ENCODE measurements at regions not wholly inside any gene's neighbourhood (a gene's known extent, or its start where the extent isn't known, plus 50 kb on each side); places are given as distances from the start of the nearest gene placed in this dataset.

GRCh38 chr2:19156646-19157045, 201.8 kb downstream of the OSR1 start:
- H3K4me3 ChIP-seq (ENCODE audit: low read depth, low read length), result no peak overlapping the region
- no peak for TF ChIP-seq CTCF (IDR thresholded peaks at IDR 0.05; ENCODE audit: insufficient read depth, low read depth, low read length, missing control alignments)
- no peak for DNase-seq (ENCODE audit: low read depth)

GRCh38 chr2:19150726-19151125, 207.7 kb downstream of the OSR1 start:
- H3K4me3 ChIP-seq (ENCODE audit: low read depth, low read length), result no peak overlapping the region
- no peak for DNase-seq (ENCODE audit: low read depth)
- no peak for TF ChIP-seq CTCF (IDR thresholded peaks at IDR 0.05; ENCODE audit: insufficient read depth, low read depth, low read length, missing control alignments)

- TF ChIP-seq CTCF (IDR thresholded peaks at IDR 0.05; ENCODE audit: insufficient read depth, low read depth, low read length, missing control alignments), result no peak
- no peak overlapping the region for H3K4me3 ChIP-seq (ENCODE audit: low read depth, low read length)
- no peak for DNase-seq (ENCODE audit: low read depth)
Observed at GRCh38 chr2:19146867-19147266, 211.6 kb downstream of the OSR1 start.

- no peak for DNase-seq (ENCODE audit: low read depth)
- no peak for TF ChIP-seq CTCF (IDR thresholded peaks at IDR 0.05; ENCODE audit: insufficient read depth, low read depth, low read length, missing control alignments)
- no peak overlapping the region for H3K4me3 ChIP-seq (ENCODE audit: low read depth, low read length)
Observed at GRCh38 chr2:19141234-19142004, 217.0 kb downstream of the OSR1 start.

GRCh38 chr2:19140463-19141208, 217.8 kb downstream of the OSR1 start:
- DNase-seq (ENCODE audit: low read depth), result no peak
- H3K4me3 ChIP-seq (ENCODE audit: low read depth, low read length), result no peak overlapping the region

GRCh38 chr2:19139386-19139785, 219.0 kb downstream of the OSR1 start:
- TF ChIP-seq CTCF (IDR thresholded peaks at IDR 0.05; ENCODE audit: insufficient read depth, low read depth, low read length, missing control alignments), result no peak
- H3K4me3 ChIP-seq (ENCODE audit: low read depth, low read length), result no peak overlapping the region

More at GRCh38 chr2:19140463-19141208, 217.8 kb downstream of the OSR1 start:
- TF ChIP-seq CTCF (IDR thresholded peaks at IDR 0.05; ENCODE audit: insufficient read depth, low read depth, low read length, missing control alignments), result no peak

More at GRCh38 chr2:19139386-19139785, 219.0 kb downstream of the OSR1 start:
- no peak for DNase-seq (ENCODE audit: low read depth)
